Glutamatergic neuron (in vitro differentiated cells): ENCODE measurements at regions not wholly inside any gene's neighbourhood (a gene's known extent, or its start where the extent isn't known, plus 50 kb on each side); places are given as distances from the start of the nearest gene placed in this dataset.

Experiments used
- DNase-seq: peaks from one replicate; pipeline ENCODE4 v3.0.0; 2022
- H3K27ac Mint-ChIP-seq: one replicate; pipeline ENCODE4 v1.8.0; 2020; ENCODE audit warnings: mild to moderate bottlenecking, mixed read lengths, inconsistent platforms; ENCODE audit not compliant: unreplicated experiment
- H3K27me3 Mint-ChIP-seq: one replicate; pipeline ENCODE4 v1.8.0; 2020; ENCODE audit warnings: mild to moderate bottlenecking, moderate library complexity, mixed read lengths, inconsistent platforms; ENCODE audit not compliant: unreplicated experiment
- H3K36me3 Mint-ChIP-seq: one replicate; pipeline ENCODE4 v1.8.0; 2020; ENCODE audit warnings: mild to moderate bottlenecking, mixed read lengths, inconsistent platforms; ENCODE audit not compliant: unreplicated experiment
- H3K4me1 Mint-ChIP-seq: one replicate; pipeline ENCODE4 v1.8.0; 2020; ENCODE audit warnings: mild to moderate bottlenecking, low read depth, mixed read lengths, inconsistent platforms; ENCODE audit not compliant: unreplicated experiment
- H3K4me3 Mint-ChIP-seq: one replicate; pipeline ENCODE4 v1.8.0; 2020; ENCODE audit warnings: mild to moderate bottlenecking, mixed read lengths, inconsistent platforms; ENCODE audit not compliant: unreplicated experiment
- H3K9me3 Mint-ChIP-seq: one replicate; pipeline ENCODE4 v1.8.0; 2020; ENCODE audit warnings: mild to moderate bottlenecking, moderate library complexity, mixed read lengths, inconsistent platforms; ENCODE audit not compliant: unreplicated experiment
- CTCF ChIP-seq: fragments of 200-600 bp; sonication (generic); IDR thresholded peaks from one replicate; pipeline ENCODE4 v1.5.0; 2021; ENCODE audit not compliant: partially characterized antibody, unreplicated experiment

- Mint-ChIP-seq H3K36me3 (no peaks in the 10 kb centered on the region), H3K27me3 (peaks cover 3% of the 10 kb centered on the region), H3K4me1 (no peaks in the 10 kb centered on the region), H3K4me3 (no peak overlapping the region), H3K9me3 (no peaks in the 10 kb centered on the region), H3K27ac (no peak overlapping the region)
- no peak for DNase-seq
- TF ChIP-seq CTCF = no peak
Observed at GRCh38 chr2:59176737-59177136, 935.6 kb upstream of the FANCL start.

GRCh38 chr2:59174536-59175243 lies 933.6 kb upstream of the FANCL start:
- Mint-ChIP-seq H3K9me3 (no peaks in the 10 kb centered on the region), H3K4me1 (no peaks in the 10 kb centered on the region), H3K36me3 (no peaks in the 10 kb centered on the region), H3K27ac (no peak overlapping the region), H3K27me3 (peaks cover 3% of the 10 kb centered on the region), H3K4me3 (no peak overlapping the region)
- TF ChIP-seq CTCF = no peak
- no peak for DNase-seq

- no peak overlapping the region for H3K4me3 Mint-ChIP-seq
- H3K27ac Mint-ChIP-seq = no peak overlapping the region
- no peak for TF ChIP-seq CTCF
- no peaks in the 10 kb centered on the region for H3K36me3 Mint-ChIP-seq
- H3K9me3 Mint-ChIP-seq = peaks cover 2% of the 10 kb centered on the region
- H3K27me3 Mint-ChIP-seq = peaks cover 3% of the 10 kb centered on the region
- no peak for DNase-seq
- no peaks in the 10 kb centered on the region for H3K4me1 Mint-ChIP-seq
Observed at GRCh38 chr2:59173325-59173724, 932.2 kb upstream of the FANCL start.

- Mint-ChIP-seq H3K4me3 (no peak overlapping the region), H3K27ac (no peak overlapping the region), H3K36me3 (no peaks in the 10 kb centered on the region), H3K27me3 (peaks cover 3% of the 10 kb centered on the region), H3K4me1 (peaks cover 5% of the 10 kb centered on the region), H3K9me3 (peaks cover 2% of the 10 kb centered on the region)
- no peak for DNase-seq
- TF ChIP-seq CTCF = no peak
Observed at GRCh38 chr2:59171019-59171418, 929.9 kb upstream of the FANCL start.

- Mint-ChIP-seq H3K36me3 (no peaks in the 10 kb centered on the region), H3K4me3 (no peak overlapping the region), H3K27me3 (no peaks in the 10 kb centered on the region), H3K27ac (no peak overlapping the region), H3K4me1 (peaks cover 5% of the 10 kb centered on the region), H3K9me3 (peaks cover 2% of the 10 kb centered on the region)
- DNase-seq = no peak
- TF ChIP-seq CTCF = no peak
Observed at GRCh38 chr2:59168766-59169165, 927.6 kb upstream of the FANCL start.
